Esophagus squamous epithelium (tissue), 5 donors: ENCODE measurements at regions not wholly inside any gene's neighbourhood (a gene's known extent, or its start where the extent isn't known, plus 50 kb on each side); places are given as distances from the start of the nearest gene placed in this dataset.

Experiments
- DNase-seq: peaks from one replicate; lab custom pipeline; 2025; lab: John Stamatoyannopoulos, UW
- H3K27ac ChIP-seq, 4 donors: fragments of 200-600 bp; sonication (generic); one replicate each; pipeline ENCODE4 v1.5.1; 2016 to 2019; ENCODE audit warnings: mild to moderate bottlenecking in 1 of 4
- H3K27me3 ChIP-seq, 4 donors: fragments of 200-600 bp; sonication (generic); 1 replicate in 3 of 4; 2 replicates in 1 of 4; pipeline versions ENCODE4 v1.5.1 to v1.6.0; 2017 to 2021; ENCODE audit warnings: antibody characterized with exemption in 1 of 4
- H3K36me3 ChIP-seq, 3 donors: fragments of 200-600 bp; sonication (generic); one replicate each; pipeline ENCODE4 v1.5.1; 2016 to 2019
- H3K4me1 ChIP-seq, 3 donors: fragments of 200-600 bp; sonication (generic); one replicate each; pipeline ENCODE4 v1.5.1; 2017 to 2019
- H3K4me3 ChIP-seq, 4 donors: fragments of 200-600 bp; sonication (generic); 1 replicate in 3 of 4; 2 replicates in 1 of 4; pipeline ENCODE4 v1.5.1; 2016 to 2019; ENCODE audit warnings: mild to moderate bottlenecking in 2 of 4, moderate library complexity in 1 of 4
- H3K9me3 ChIP-seq, 3 donors: fragments of 200-600 bp; sonication (generic); one replicate each; pipeline ENCODE4 v1.5.1; 2016 to 2019
- POLR2A ChIP-seq, 4 donors: fragments of 450-650 bp; IDR thresholded peaks; one replicate each; pipeline ENCODE4 v1.6.1; 2017; ENCODE audit warnings: antibody characterized with exemption in 4 of 4, mild to moderate bottlenecking in 4 of 4, moderate library complexity in 3 of 4
- WGBS, 2 donors: methylation state at CpG; one replicate each; pipeline ENCODE4 v1.1.5; 2018; 5-methylcytosine and 5-hydroxymethylcytosine counted together
- intact Hi-C: fragments of 100-400 bp; cut with DNase I; formaldehyde crosslinking; loops from one replicate; pipeline ENCODE4 v1.15.0; 2022
- TF ChIP-seq, protein P1 (sequence below), 6 experiments: fragments of 450-650 bp in 4 of 6; fragments of 200-600 bp in 2 of 6; sonication (generic) in 2 of 6; IDR thresholded peaks; one replicate each; pipeline ENCODE4 v1.5.1; 2016 to 2019; ENCODE audit warnings: antibody characterized with exemption in 6 of 6, mild to moderate bottlenecking in 4 of 6, moderate library complexity in 4 of 6
- donor health status: DM: yes; HTN: yes; CAD: no.

DNA sequence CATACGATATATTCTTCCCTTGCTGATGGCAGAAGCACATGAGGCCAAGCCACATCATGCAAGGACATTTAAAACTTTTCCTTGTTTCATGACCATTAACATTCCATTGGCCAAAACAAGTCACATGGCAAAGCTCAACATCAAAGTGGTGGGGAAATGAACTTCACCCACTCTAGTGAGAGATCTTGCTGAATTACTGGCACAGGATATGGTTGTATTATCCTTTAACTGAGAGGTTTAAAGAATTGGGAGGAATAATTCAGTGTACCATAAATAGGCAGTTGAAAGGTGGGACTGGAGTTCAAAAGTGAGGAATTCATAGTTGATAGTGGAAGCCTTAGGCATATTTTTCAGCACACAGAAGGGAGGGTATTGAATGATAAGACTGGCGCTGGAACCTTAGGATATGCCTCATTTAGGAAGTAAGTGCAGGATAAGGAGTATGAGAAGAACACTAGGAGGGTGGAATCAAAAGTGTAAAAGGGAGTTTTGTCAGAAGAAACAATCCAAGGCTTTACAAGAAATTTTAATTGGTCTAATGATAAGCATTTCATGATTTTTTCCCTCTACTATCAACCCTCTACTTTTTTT lies 398.8 kb downstream of the C12orf75 start:
- Histone ChIP-seq H3K4me1 (peaks cover 0 to 6% (median 0%) of the 10 kb centered on the region in 3 donors), H3K9me3 (no peaks in the 10 kb centered on the region), H3K4me3 (no peak overlapping the region), H3K36me3 (no peaks in the 10 kb centered on the region), H3K27me3 (peaks cover 0 to 20% (median 0%) of the 10 kb centered on the region in 4 donors), H3K27ac (no peak overlapping the region)
- WGBS, 2 donors = 60 to 93% methylated on average over 2 of the region's 2 CpGs
- no peak for DNase-seq
- no peak for TF ChIP-seq POLR2A (IDR thresholded peaks at IDR 0.05)
- TF ChIP-seq, protein P1, sequence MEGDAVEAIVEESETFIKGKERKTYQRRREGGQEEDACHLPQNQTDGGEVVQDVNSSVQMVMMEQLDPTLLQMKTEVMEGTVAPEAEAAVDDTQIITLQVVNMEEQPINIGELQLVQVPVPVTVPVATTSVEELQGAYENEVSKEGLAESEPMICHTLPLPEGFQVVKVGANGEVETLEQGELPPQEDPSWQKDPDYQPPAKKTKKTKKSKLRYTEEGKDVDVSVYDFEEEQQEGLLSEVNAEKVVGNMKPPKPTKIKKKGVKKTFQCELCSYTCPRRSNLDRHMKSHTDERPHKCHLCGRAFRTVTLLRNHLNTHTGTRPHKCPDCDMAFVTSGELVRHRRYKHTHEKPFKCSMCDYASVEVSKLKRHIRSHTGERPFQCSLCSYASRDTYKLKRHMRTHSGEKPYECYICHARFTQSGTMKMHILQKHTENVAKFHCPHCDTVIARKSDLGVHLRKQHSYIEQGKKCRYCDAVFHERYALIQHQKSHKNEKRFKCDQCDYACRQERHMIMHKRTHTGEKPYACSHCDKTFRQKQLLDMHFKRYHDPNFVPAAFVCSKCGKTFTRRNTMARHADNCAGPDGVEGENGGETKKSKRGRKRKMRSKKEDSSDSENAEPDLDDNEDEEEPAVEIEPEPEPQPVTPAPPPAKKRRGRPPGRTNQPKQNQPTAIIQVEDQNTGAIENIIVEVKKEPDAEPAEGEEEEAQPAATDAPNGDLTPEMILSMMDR (IDR thresholded peaks at IDR 0.05) = no peak
- intact Hi-C loops = no loop called here

DNA sequence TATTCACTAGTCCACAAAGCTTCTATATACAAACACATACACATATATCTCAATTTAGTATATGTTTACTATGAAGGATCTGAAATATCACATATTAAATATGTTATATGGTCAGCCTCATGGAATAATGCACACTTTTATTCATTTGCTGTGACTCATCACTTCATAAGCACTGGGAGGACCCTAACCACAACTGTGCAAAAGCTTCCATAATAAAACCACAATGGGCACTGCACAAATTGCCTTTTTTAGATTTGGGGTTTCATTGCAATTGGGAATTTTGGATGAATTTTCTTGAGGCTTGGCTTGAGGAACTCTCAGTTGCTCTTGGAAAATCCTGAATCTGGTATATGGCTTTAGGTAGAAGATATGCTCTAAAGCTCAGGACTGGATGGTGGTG lies 399.4 kb downstream of the C12orf75 start:
- intact Hi-C loops = no loop called here
- no peak for DNase-seq
- no peak overlapping the region for H3K27ac ChIP-seq
- no peaks in the 10 kb centered on the region for H3K36me3 ChIP-seq
- TF ChIP-seq POLR2A (IDR thresholded peaks at IDR 0.05) = no peak
- no peaks in the 10 kb centered on the region for H3K9me3 ChIP-seq
- no peaks in the 10 kb centered on the region for H3K4me1 ChIP-seq
- no peak overlapping the region for H3K4me3 ChIP-seq
- H3K27me3 ChIP-seq = peaks cover 0 to 19% (median 0%) of the 10 kb centered on the region in 4 donors

DNA sequence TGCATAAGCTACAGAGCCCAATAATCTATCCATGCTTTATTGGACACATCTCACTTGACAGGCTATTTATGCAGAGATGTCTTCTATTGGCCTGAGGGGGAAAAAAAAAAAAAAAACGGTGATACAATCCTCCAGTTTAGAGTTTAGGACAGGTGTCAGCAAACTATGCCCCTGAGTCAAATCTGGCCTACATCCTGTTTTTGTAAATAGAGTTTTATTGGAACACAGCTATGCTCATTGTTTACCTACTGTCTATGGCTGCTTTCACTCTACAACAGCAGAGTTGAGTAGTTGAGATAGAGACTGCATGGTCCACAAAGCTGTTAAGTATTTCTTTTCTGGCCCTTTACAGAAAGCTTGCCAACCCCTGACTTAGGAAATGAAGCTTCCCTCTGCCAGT lies 403.1 kb downstream of the C12orf75 start:
- no peak overlapping the region for H3K27ac ChIP-seq
- H3K4me1 ChIP-seq = no peaks in the 10 kb centered on the region
- H3K36me3 ChIP-seq = no peaks in the 10 kb centered on the region
- H3K4me3 ChIP-seq = no peak overlapping the region
- peaks cover 0 to 48% (median 0%) of the 10 kb centered on the region in 4 donors for H3K27me3 ChIP-seq
- no peak for DNase-seq
- 17 to 20% methylated on average over 1 of the region's 1 CpG for WGBS, 2 donors
- TF ChIP-seq POLR2A (IDR thresholded peaks at IDR 0.05) = no peak
- TF ChIP-seq, protein P1 (IDR thresholded peaks at IDR 0.05) = no peak
- intact Hi-C loops = no loop called here
- H3K9me3 ChIP-seq = no peaks in the 10 kb centered on the region

DNA sequence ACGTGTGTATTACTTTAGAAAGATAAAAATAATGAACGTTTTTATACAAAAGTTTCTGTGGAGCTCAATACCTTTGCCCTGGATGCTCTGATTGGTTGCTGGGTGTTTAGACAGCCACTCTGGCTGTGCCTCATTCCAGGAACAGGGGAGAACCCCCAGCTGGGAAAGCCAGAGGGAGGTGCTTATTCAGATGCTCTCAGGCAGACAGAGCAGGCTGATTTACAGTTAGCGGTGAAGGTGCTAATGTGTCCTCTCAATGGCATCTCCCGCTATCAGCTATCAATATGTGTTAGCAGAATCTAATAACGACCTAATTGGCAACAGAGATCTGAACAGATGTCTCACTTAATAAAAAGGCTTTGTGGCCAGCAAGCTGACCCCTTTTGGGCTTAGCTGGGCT lies 402.3 kb downstream of the NUAK1 start:
- H3K36me3 ChIP-seq = no peaks in the 10 kb centered on the region
- H3K27me3 ChIP-seq = peaks cover 0 to 68% (median 0%) of the 10 kb centered on the region in 4 donors
- peaks cover 0 to 18% (median 14%) of the 10 kb centered on the region in 3 donors for H3K4me1 ChIP-seq
- no peak for DNase-seq
- no peak overlapping the region for H3K4me3 ChIP-seq
- 59 to 61% methylated on average over 5 of the region's 5 CpGs for WGBS, 2 donors
- peak overlapping the region in 1 of 4 donors; percentile 43 for H3K27ac ChIP-seq
- TF ChIP-seq, protein P1 (IDR thresholded peaks at IDR 0.05) = no peak
- no peak for TF ChIP-seq POLR2A (IDR thresholded peaks at IDR 0.05)
- intact Hi-C loops = no loop called here
- H3K9me3 ChIP-seq = no peaks in the 10 kb centered on the region

DNA sequence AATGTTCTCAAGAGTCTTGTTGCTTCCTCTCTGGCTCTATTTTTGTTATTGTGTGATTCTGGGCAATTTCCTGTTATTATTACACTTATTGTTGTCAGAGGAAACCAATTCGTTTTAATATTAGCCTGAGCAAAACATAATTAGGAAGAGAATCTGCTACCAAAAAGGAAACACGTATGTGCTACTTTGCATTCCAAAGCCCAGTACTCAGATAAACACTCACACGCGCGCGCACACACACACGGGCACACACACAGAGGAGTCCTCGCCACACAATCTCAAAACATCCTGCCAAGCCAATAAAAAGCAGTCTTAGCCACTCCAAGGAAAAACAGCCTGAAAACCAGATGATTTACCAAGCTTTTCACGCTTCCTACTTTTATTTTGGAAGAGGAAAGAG lies 400.7 kb downstream of the NUAK1 start:
- Histone ChIP-seq H3K36me3 (no peaks in the 10 kb centered on the region), H3K4me3 (no peak overlapping the region), H3K27ac (peak overlapping the region in 3 of 4 donors; percentile 42 to 63 (median 59)), H3K27me3 (peaks cover 0 to 72% (median 0%) of the 10 kb centered on the region in 4 donors), H3K4me1 (peaks cover 0 to 31% (median 15%) of the 10 kb centered on the region in 3 donors), H3K9me3 (no peaks in the 10 kb centered on the region)
- no peak for DNase-seq
- intact Hi-C loops = no loop called here
- 67 to 74% methylated on average over 9 of the region's 9 CpGs for WGBS, 2 donors
- no peak for TF ChIP-seq POLR2A (IDR thresholded peaks at IDR 0.05)
- TF ChIP-seq, protein P1 (IDR thresholded peaks at IDR 0.05) = no peak
